ENCODE measurements at regions not wholly inside any gene's neighbourhood (a gene's known extent, or its start where the extent isn't known, plus 50 kb on each side); places are given as distances from the start of the nearest gene placed in this dataset.

- Mint-ChIP-seq H3K27me3 (peaks cover 0 to 5% (median 3%) of the 10 kb centered on the region in 5 donors), H3K4me3 (no peak overlapping the region), H3K36me3 (no peaks in the 10 kb centered on the region), H3K4me1 (peaks cover 3 to 10% (median 4%) of the 10 kb centered on the region in 4 donors), H3K9me3 (no peaks in the 10 kb centered on the region), H3K27ac (peak overlapping the region in 1 of 10 donors; percentile 52)
- no peak for ATAC-seq
- POLR2A ChIA-PET: no interaction called here
- DNase-seq: no peak
Observed at GRCh38 chr20:50264534-50265145, 74.0 kb downstream of the CEBPB start.

GRCh38 chr20:50265245-50265946 lies 74.8 kb downstream of the CEBPB start:
- Mint-ChIP-seq H3K27ac (peak overlapping the region in 1 of 10 donors; percentile 43), H3K27me3 (peaks cover 0 to 13% (median 3%) of the 10 kb centered on the region in 5 donors), H3K4me1 (peaks cover 0 to 7% (median under 1%) of the 10 kb centered on the region in 4 donors), H3K9me3 (no peaks in the 10 kb centered on the region), H3K36me3 (no peaks in the 10 kb centered on the region), H3K4me3 (no peak overlapping the region)
- DNase-seq: no peak
- POLR2A ChIA-PET: interaction anchor here (0.5 kb wide), 2 partner anchors 13 to 522 kb away, joined by 3 to 8 read pairs; no protein-coding TSS in a partner anchor
- ATAC-seq: no peak

- Mint-ChIP-seq H3K4me1 (peaks cover 0 to 13% (median 5%) of the 10 kb centered on the region in 4 donors), H3K27ac (no peak overlapping the region), H3K9me3 (no peaks in the 10 kb centered on the region), H3K36me3 (no peaks in the 10 kb centered on the region), H3K27me3 (peaks cover 3 to 23% (median 11%) of the 10 kb centered on the region in 5 donors), H3K4me3 (no peak overlapping the region)
- DNase-seq: no peak
- POLR2A ChIA-PET: no interaction called here
- no peak for ATAC-seq
Observed at GRCh38 chr20:50266293-50267040, 75.8 kb downstream of the CEBPB start.

- Mint-ChIP-seq H3K4me3 (peak overlapping the region in 1 of 10 donors; percentile 28), H3K36me3 (no peaks in the 10 kb centered on the region), H3K27me3 (peaks cover 4 to 29% (median 13%) of the 10 kb centered on the region in 5 donors), H3K4me1 (peaks cover 0 to 15% (median 7%) of the 10 kb centered on the region in 4 donors), H3K9me3 (no peaks in the 10 kb centered on the region), H3K27ac (no peak overlapping the region)
- no peak for ATAC-seq
- DNase-seq: no peak
- POLR2A ChIA-PET: no interaction called here
Observed at GRCh38 chr20:50267041-50267865, 76.6 kb downstream of the CEBPB start.

- DNase-seq (no peak), ATAC-seq (no peak)
- Mint-ChIP-seq H3K9me3 (no peaks in the 10 kb centered on the region), H3K4me1 (peaks cover 0 to 20% (median 7%) of the 10 kb centered on the region in 4 donors), H3K27ac (no peak overlapping the region), H3K4me3 (no peak overlapping the region), H3K36me3 (no peaks in the 10 kb centered on the region), H3K27me3 (peaks cover 4 to 29% (median 17%) of the 10 kb centered on the region in 5 donors)
- POLR2A ChIA-PET: no interaction called here
Observed at GRCh38 chr20:50267866-50268219, 77.2 kb downstream of the CEBPB start.

GRCh38 chr20:50269091-50270033 lies 78.7 kb downstream of the CEBPB start:
- Mint-ChIP-seq H3K9me3 (no peaks in the 10 kb centered on the region), H3K27ac (no peak overlapping the region), H3K27me3 (peaks cover 4 to 29% (median 20%) of the 10 kb centered on the region in 5 donors), H3K4me1 (peaks cover 0 to 24% (median 7%) of the 10 kb centered on the region in 4 donors), H3K4me3 (no peak overlapping the region), H3K36me3 (no peaks in the 10 kb centered on the region)
- POLR2A ChIA-PET: no interaction called here
- DNase-seq (no peak), ATAC-seq (no peak)

- POLR2A ChIA-PET: no interaction called here
- Mint-ChIP-seq H3K9me3 (no peaks in the 10 kb centered on the region), H3K4me3 (no peak overlapping the region), H3K36me3 (no peaks in the 10 kb centered on the region), H3K4me1 (peaks cover 0 to 24% (median 7%) of the 10 kb centered on the region in 4 donors), H3K27ac (no peak overlapping the region), H3K27me3 (peaks cover 4 to 29% (median 21%) of the 10 kb centered on the region in 5 donors)
- ATAC-seq (no peak), DNase-seq (no peak)
Observed at GRCh38 chr20:50270034-50270395, 79.4 kb downstream of the CEBPB start.

GRCh38 chr20:50270569-50270968 lies 79.9 kb downstream of the CEBPB start:
- Mint-ChIP-seq H3K27me3 (peaks cover 4 to 29% (median 21%) of the 10 kb centered on the region in 5 donors), H3K4me3 (peak overlapping the region in 1 of 10 donors; percentile 58), H3K4me1 (peaks cover 0 to 24% (median 7%) of the 10 kb centered on the region in 4 donors), H3K36me3 (no peaks in the 10 kb centered on the region), H3K9me3 (no peaks in the 10 kb centered on the region), H3K27ac (peak overlapping the region in 1 of 10 donors; percentile 0)
- DNase-seq (no peak), ATAC-seq (no peak)
- POLR2A ChIA-PET: no interaction called here

GRCh38 chr20:50271176-50271575 lies 80.5 kb downstream of the CEBPB start:
- H3K4me1 Mint-ChIP-seq: peaks cover 0 to 24% (median 6%) of the 10 kb centered on the region in 4 donors
- H3K27me3 Mint-ChIP-seq: peaks cover 4 to 29% (median 21%) of the 10 kb centered on the region in 5 donors
- POLR2A ChIA-PET: no interaction called here
- H3K9me3 Mint-ChIP-seq: no peaks in the 10 kb centered on the region
- H3K36me3 Mint-ChIP-seq: no peaks in the 10 kb centered on the region
- ATAC-seq (no peak), DNase-seq (no peak)
- peak overlapping the region in 1 of 10 donors; percentile 15 for H3K4me3 Mint-ChIP-seq
- H3K27ac Mint-ChIP-seq: peak overlapping the region in 3 of 10 donors; percentile 0 to 12 (median 3)

GRCh38 chr20:50271612-50272011 lies 81.0 kb downstream of the CEBPB start:
- Mint-ChIP-seq H3K4me1 (peaks cover 0 to 24% (median 6%) of the 10 kb centered on the region in 4 donors), H3K4me3 (peak overlapping the region in 1 of 10 donors; percentile 15), H3K9me3 (no peaks in the 10 kb centered on the region), H3K27me3 (peaks cover 4 to 29% (median 21%) of the 10 kb centered on the region in 5 donors), H3K27ac (peak overlapping the region in 2 of 10 donors; percentile 0 to 12), H3K36me3 (no peaks in the 10 kb centered on the region)
- no peak for ATAC-seq
- DNase-seq: no peak
- POLR2A ChIA-PET: no interaction called here

- H3K27ac Mint-ChIP-seq: no peak overlapping the region
- DNase-seq: no peak
- H3K27me3 Mint-ChIP-seq: peaks cover 4 to 29% (median 21%) of the 10 kb centered on the region in 5 donors
- H3K36me3 Mint-ChIP-seq: no peaks in the 10 kb centered on the region
- peaks cover 0 to 24% (median 6%) of the 10 kb centered on the region in 4 donors for H3K4me1 Mint-ChIP-seq
- POLR2A ChIA-PET: no interaction called here
- H3K4me3 Mint-ChIP-seq: no peak overlapping the region
- no peak for ATAC-seq
- H3K9me3 Mint-ChIP-seq: no peaks in the 10 kb centered on the region
Observed at GRCh38 chr20:50272030-50272723, 81.5 kb downstream of the CEBPB start.
